Epithelial cell of proximal tubule (primary cell): ENCODE measurements at regions not wholly inside any gene's neighbourhood (a gene's known extent, or its start where the extent isn't known, plus 50 kb on each side); places are given as distances from the start of the nearest gene placed in this dataset.
"Not testable (repeated sequence)": the region's sequence is repeated elsewhere in the genome, so short reads cannot be mapped to it uniquely, and the experiment has no call there.

Experiments used
- DNase-seq: peaks from one replicate; pipeline ENCODE4 v3.0.0-alpha.2; 2011; ENCODE audit warnings: low read depth
- H3K4me3 ChIP-seq: 2 replicates; pipeline ENCODE4 v1.5.1; 2011; ENCODE audit warnings: low read depth, mild to moderate bottlenecking, low read length
- TF ChIP-seq, protein P1 (sequence below): conservative IDR thresholded peaks from 2 replicates; pipeline ENCODE4 v1.5.1; 2012; ENCODE audit warnings: low read depth, mild to moderate bottlenecking, low read length

DNA sequence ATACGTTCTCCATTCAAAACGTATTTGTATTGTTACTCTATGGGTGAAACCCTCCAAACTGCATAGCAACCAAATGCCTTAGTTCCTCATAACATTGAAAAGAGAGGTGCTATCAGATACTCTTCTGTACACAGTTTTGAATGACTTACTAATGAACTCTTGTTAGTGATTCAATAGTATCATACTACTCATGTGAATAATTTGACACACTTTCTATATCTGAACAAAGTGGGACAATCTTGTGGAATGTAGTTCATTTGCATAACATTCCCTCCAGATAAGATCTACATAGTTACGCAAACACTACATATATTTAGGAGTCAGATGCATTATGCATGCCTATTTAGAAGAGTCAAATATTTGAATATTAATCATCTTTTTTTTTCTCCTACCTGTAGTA lies 232.0 kb upstream of the NRXN1 start:
- no peak for DNase-seq
- no peak overlapping the region for H3K4me3 ChIP-seq
- TF ChIP-seq, protein P1, sequence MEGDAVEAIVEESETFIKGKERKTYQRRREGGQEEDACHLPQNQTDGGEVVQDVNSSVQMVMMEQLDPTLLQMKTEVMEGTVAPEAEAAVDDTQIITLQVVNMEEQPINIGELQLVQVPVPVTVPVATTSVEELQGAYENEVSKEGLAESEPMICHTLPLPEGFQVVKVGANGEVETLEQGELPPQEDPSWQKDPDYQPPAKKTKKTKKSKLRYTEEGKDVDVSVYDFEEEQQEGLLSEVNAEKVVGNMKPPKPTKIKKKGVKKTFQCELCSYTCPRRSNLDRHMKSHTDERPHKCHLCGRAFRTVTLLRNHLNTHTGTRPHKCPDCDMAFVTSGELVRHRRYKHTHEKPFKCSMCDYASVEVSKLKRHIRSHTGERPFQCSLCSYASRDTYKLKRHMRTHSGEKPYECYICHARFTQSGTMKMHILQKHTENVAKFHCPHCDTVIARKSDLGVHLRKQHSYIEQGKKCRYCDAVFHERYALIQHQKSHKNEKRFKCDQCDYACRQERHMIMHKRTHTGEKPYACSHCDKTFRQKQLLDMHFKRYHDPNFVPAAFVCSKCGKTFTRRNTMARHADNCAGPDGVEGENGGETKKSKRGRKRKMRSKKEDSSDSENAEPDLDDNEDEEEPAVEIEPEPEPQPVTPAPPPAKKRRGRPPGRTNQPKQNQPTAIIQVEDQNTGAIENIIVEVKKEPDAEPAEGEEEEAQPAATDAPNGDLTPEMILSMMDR = no peak

DNA sequence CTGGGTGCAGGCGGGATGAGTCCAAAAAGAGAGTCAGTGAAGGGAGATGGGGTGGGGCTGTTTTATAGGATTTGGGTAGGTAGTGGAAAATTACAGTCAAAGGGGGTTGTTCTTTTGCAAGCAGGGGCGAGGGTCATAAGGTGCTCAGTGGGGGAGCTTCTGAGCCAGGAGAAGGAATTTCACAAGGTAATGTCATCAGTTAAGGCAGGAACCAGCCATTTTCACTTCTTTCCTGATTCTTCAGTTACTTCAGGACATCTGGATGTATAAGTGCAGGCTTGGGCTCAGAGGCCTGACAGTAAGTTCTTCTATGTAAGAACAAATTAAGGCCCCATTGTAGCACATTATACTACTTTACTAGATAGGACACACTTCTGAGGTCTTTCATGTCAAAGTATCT lies 231.2 kb upstream of the NRXN1 start:
- not testable (repeated sequence) for H3K4me3 ChIP-seq, DNase-seq

DNA sequence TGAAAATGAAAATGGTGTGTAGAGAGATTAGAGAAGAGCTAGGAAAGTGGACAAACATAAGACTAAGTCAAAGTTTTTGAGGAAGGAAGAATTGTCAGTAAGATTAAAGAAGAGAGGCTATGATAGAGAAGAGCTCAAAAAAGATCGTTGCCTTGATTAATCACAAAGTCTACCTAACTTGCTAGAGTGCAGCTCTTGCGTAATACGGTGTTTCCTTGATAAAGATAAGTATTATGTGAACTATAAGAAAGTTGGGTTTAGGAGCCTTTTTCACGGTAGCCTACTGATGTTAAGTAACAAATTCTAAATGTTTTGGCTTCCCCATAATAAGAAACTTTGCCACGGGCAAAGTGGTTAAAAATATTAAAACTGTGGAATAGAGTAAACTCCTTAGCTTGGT lies 226.4 kb upstream of the NRXN1 start:
- no peak for DNase-seq
- no peak overlapping the region for H3K4me3 ChIP-seq
- TF ChIP-seq, protein P1 = no peak

DNA sequence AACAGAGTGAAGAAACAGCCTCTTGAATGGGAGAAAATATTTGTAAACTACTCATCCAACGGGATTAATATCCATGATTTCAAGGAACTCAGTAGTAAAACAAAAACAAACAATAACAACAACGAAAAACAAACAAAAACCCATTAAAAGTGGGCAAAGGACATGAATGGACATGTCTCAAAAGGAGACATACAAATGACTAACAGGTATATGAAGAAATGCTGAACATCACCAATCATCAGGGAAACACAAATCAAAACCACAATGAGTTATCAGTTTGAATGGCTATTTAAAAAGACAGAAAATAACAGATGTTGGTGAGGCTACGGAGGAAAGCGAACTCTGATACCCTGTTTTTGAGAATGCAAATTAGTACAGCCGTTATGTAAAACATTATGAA lies 224.8 kb upstream of the NRXN1 start:
- H3K4me3 ChIP-seq = no peak overlapping the region
- TF ChIP-seq, protein P1 = no peak
- no peak for DNase-seq

DNA sequence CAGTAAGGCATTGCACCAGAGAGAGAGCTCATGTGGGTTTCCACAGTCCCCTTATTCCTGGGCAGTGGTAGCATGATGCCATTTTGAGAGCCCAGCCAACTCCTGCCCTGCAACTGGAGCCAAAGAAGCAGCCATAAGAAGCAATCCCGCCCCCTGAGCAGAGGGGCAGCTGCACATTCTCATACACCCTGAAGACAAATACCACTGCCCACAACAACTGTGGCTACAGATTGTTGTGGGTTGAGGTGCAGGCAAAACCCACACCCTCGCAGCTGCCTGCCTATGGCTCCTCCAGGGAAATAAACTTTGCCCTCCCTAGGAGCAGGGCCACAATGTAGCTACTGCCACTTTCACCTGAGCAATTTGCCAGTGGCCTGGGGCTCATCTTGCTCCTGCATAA lies 219.4 kb upstream of the NRXN1 start:
- DNase-seq = no peak
- H3K4me3 ChIP-seq = no peak overlapping the region
- TF ChIP-seq, protein P1 = no peak

DNA sequence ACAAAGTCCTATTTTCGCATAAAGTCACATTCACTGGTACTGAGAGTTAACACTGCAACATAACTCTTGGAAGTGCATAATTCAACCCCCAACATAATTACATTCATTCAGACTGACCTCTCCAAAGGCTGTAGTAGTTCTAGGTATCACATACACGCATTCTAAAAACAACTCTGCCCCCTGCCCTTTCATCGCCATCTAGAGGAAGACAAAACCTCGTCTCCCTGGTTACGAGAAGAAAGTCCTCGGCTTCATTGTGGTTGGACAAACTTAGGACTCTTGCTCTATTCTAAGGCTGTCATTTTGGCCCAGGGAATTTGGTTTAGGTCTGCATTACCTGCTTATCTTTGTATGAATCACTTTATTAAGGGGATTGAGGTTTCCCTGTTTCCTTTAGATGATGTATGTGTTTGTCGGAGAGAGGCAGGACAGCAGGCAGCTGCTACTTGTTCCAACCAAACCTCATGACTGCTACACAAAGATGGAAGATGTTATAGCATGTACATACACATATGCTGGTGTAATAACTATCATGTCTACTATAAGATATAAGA lies 215.4 kb upstream of the NRXN1 start:
- TF ChIP-seq, protein P1 = no peak
- no peak for DNase-seq
- H3K4me3 ChIP-seq = no peak overlapping the region

DNA sequence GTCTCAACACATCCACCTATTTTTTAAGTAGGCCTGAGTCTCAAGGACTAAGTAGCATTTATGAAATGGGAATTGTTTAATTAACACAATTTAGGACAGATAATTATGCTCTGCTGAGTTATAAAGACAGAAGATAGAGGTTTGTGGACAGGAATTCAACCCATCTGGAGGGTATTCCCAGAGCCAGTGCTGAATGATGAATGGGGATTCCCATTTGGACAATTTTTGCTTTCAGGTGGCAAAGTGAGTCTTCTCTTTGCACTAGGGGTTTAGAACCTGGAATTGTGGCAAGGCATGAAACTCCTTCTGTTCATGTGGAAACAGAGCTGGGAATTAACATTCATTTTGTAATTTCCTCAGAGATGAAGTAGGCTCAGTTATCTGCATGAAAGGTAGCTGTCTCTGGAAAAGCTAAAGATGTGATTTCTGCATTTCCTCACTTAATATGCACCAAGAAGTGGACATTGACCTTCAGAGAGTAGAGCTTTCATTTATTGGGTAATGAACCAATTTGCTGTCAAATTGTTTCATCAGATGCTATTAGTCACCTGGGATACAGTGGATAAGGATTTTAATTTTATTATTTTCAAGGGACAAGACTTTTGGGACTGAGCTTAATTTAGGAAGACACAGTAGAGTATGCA lies 212.1 kb upstream of the NRXN1 start:
- TF ChIP-seq, protein P1 = no peak
- H3K4me3 ChIP-seq = no peak overlapping the region
- DNase-seq = no peak
